Eye (tissue), 1 donor: ENCODE measurements at regions not wholly inside any gene's neighbourhood (a gene's known extent, or its start where the extent isn't known, plus 50 kb on each side); places are given as distances from the start of the nearest gene placed in this dataset.
A peak's percentile ranks its signal among the peaks of the same experiment; 100 is the strongest.

Experiments
- DNase-seq: peaks from one replicate; pipeline ENCODE4 v3.0.0-alpha.2; 2015

DNA sequence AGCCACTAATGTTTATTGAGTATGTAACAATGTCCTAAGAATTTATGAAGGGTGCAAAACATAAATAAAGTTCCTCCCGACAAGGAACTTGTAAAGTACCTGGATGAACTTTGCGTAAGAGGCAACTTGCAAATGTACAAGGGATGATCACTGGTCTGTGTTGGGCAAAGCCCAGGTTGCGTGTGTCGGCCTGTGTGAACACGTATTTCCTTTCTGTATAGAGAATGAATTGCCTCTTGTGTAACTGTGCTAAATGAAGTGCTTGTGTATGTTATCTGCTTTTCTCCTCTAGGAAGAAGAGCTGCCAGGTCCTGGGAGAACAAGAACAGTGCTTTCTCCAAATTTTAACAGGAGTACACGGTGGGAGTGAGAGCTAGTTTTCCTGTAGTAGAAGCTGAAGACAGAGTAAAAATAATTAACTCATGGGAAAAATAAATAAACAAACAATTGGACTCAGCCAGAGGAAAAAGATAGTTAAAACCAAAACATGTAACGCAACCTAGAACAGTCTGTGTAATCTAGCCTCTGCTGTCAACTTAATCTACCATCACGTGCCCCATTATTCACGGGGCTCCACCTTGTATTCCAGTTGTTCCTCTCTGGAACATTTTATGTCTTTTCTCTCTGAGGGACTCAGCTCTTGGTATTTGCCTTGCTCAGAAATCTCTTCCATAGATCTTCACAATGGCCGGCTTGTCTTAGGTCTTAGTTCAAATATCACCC, 83.7 kb upstream of the RASGRP1 start:
- no peak for DNase-seq

- no peak for DNase-seq
Observed at GRCh38 chr15:38650384-38650783, 85.8 kb upstream of the RASGRP1 start.

- no peak for DNase-seq
Observed at GRCh38 chr15:38650936-38651327, 86.3 kb upstream of the RASGRP1 start.

GRCh38 chr15:38651328-38652038, 86.9 kb upstream of the RASGRP1 start:
- no peak for DNase-seq

GRCh38 chr15:38652183-38652794, 87.7 kb upstream of the RASGRP1 start:
- no peak for DNase-seq

DNA sequence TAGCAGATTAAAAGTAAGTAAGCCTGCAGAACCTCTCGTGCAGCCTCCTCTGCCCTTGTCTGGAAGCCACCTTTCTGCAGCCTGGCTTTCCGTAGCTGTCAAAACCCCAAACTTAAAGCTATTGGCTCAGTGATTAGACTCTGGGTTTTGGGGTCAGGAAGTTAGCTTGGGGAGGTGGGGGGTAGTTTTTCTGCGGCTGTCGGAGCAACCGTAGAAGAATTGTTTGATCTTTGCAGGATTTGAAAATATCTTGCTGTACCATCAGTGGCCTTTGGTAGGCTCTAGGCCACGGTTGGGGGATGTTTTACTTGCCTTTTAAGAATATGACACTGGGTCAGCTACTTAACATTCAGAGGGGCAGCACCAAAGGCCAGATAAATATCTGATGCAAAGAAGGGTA, 88.4 kb upstream of the RASGRP1 start:
- DNase-seq: no peak

- DNase-seq: no peak
Observed at GRCh38 chr15:38658431-38658830, 93.8 kb upstream of the RASGRP1 start.

DNA sequence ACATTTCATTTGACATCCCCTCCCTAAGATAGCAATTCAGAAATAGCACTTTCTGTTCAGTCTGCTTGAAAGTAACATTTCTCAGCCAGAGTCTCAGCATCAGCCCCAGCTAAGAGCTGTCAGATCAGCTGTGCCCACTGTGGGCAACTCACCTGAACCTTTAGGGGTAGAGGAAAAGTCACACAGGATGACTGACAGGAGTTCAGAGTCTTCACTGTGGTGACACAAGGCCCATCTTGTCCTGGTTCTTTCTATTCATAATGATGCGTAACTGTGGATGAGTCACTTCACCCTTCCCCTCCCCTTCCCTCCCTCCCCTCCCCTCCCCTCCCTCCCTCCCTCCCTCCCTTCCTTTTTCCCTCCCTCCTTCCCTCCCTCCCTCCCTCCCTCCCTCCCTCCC, 96.1 kb upstream of the RASGRP1 start:
- DNase-seq: no peak

DNA sequence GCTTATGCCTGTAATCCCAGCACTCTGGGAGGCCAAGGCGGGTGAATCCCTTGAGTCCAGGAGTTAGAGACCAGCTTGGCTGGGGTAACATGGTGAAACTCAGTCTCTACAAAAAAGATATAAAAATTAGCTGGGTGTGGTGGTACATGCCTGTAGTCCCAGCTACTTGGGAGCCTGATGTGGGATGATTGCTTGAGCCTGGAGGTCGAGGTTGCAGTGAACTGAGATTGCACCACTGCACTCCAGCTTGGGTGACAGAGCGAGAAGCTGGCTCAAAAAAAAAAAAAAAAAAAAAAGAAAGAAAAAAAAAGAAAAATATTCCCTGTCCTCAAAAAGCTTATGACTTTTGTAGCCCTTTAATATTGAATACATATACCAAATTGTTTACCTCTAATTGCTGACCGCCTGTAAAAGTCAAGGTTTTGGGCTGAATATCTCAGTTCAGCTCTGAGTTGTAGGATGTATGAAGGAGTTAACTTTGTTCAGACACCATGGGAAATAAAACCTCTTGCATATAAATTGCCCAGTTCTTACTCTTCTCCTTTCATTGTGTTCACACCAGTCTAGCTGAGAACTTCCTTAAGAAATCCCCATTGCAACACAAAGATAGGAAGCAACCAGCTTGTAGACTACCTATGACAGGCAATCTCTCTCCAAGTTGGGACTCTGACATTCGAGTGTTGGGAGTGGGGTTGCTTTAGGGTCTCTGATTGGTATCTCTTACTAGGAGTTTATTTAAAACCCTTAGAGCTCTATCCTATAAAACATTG, 97.6 kb upstream of the RASGRP1 start:
- no peak for DNase-seq

DNA sequence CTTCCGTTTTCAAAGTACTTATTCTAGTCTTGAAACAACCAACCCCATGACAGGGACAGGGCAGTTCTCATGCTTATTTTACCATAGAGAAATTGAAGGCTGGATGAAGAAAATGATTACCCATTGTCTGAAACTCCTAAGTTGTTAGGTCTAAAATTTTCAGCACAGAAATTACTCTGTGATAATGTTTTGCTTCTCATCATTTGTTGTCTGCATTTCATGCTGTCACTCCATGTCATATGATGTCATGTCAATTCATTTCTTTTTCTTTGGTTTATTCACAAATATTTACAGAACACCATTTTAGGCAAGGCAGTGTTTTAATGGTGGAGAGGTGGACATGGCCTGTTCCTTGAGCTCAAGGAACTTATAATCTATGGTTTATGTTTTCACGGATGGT, 98.2 kb upstream of the RASGRP1 start:
- DNase-seq: no peak

GRCh38 chr15:38665586-38666305, 101.1 kb upstream of the RASGRP1 start:
- DNase-seq: no peak

DNA sequence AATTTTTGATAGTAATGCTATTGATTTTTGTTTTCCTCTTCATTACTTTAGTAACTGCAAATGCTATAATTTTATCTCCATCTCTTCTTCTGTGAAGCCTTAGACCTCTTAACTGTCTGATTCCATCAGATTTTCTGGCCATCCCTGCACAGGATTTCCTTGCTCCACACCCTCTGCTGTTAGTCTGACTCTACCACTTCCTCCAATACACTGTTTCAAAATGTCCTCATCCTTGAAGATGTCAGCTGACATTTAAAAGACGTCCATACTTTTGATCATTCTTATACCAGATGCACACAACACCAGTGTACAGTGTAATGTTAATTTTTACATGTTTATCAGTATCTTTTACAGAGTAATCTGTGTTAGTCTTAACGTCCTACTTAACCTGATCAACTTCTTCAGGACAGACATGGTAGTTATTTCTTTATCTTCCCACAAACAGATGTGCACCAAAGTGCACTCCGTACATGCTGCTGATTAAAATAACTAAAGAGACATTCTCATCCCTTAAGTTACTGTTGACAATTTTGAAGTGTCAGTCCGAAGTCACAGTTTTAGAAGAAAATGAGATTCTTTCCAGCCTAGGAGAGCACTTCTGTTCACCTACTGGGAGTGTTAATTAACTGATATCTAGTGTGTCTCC, 102.4 kb upstream of the RASGRP1 start:
- no peak for DNase-seq

- DNase-seq: no peak
Observed at GRCh38 chr15:38667890-38668850, 103.6 kb upstream of the RASGRP1 start.

DNA sequence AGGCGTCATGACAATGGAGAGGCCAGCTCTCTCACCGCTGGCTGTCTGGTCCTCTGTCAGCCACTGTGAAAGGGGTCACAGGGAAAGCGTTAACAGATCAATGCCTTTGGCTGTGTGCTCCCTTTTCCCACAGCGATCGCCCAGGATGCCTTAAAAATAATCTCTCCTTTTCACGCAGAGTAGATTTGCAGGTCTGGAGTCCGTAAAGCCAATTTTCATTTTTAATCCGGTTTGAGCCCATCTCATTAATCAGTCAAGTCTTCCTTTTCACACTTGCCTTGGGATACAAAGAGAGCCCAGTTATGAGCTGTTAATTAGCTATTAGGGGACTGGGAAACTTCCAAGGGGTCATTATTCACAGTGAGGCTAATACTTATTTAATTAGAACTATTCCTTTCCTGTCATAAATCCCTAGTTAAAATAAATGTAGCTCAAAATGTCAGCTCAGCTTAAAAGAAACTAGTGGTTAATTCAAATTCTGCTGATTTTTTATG, 104.3 kb upstream of the RASGRP1 start:
- peak; percentile 79 for DNase-seq

GRCh38 chr15:38670128-38671005, 105.8 kb upstream of the RASGRP1 start:
- DNase-seq: no peak

- DNase-seq: no peak
Observed at GRCh38 chr15:38671006-38671387, 106.4 kb upstream of the RASGRP1 start.

- DNase-seq: no peak
Observed at GRCh38 chr15:38671675-38672254, 107.2 kb upstream of the RASGRP1 start.

DNA sequence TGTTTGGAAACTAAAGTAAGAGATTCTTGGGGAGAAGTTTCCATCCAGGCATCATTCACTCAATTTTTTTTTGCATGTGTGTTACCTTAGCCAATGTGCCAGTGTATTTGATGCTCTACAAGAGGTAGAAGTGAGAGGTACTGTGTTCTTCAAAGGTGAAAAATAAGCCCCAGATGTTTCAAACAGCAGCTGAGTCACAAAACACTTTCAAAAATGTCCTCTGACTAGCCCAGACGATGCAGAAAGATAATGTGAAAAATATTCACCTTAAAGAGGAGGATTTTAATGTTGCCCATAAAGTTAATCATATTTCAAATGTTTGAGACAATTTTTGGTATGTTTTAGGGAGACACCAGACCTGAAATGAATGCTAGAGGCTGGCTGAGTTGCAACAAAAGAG, 107.7 kb upstream of the RASGRP1 start:
- no peak for DNase-seq
